SU-DHL-6 (cell line): ENCODE measurements at regions not wholly inside any gene's neighbourhood (a gene's known extent, or its start where the extent isn't known, plus 50 kb on each side); places are given as distances from the start of the nearest gene placed in this dataset.

Experiments
- CTCF ChIP-seq: fragments of 200-600 bp; sonication (generic); IDR thresholded peaks from one replicate; pipeline ENCODE4 v1.5.1; 2017; ENCODE audit warnings: antibody characterized with exemption, mild to moderate bottlenecking, low read length, moderate library complexity; ENCODE audit not compliant: insufficient read depth, poor library complexity, severe bottlenecking
- EZH2phosphoT487 ChIP-seq: fragments of 200-600 bp; sonication (generic), shearing (Covaris generic); conservative IDR thresholded peaks from 2 replicates; pipeline ENCODE4 v1.6.1; 2018; ENCODE audit warnings: mild to moderate bottlenecking, antibody characterized with exemption, low read length, moderate library complexity, mixed read lengths

- no peak for TF ChIP-seq CTCF
- TF ChIP-seq EZH2phosphoT487, result no peak
Observed at GRCh38 chr12:82595941-82596340, 90.8 kb upstream of the TMTC2 start.
